GM12878 (cell line): ENCODE measurements at regions not wholly inside any gene's neighbourhood (a gene's known extent, or its start where the extent isn't known, plus 50 kb on each side); places are given as distances from the start of the nearest gene placed in this dataset.

ENCODE experiments used
- ATAC-seq: fragments of 200-7000 bp; cut with Tn5 transposase; 3 replicates; pipeline ENCODE4 v1.9.1; 2020; ENCODE audit warnings: mild to moderate bottlenecking, moderate library complexity
- BruUV-seq: library from RNA; stranded (reverse); fragments of 400-500 nt; replicated peaks from 2 replicates; lab custom pipeline; 2021; lab: Mats Ljungman, UMichigan
- CTCF ChIA-PET: fragments of 300-600 bp; sonication (Branson Sonifier 250); formaldehyde crosslinking; extraction: SDS; loops from one replicate; lab custom pipeline; 2021; ENCODE audit warnings: inconsistent platforms; lab: Yijun Ruan, JAX
- POLR2A ChIA-PET: fragments of 350-600 bp; formaldehyde crosslinking; extraction: SDS; loops from one replicate; lab custom pipeline; 2021; ENCODE audit warnings: inconsistent platforms; lab: Charles Lee
- RAD21 ChIA-PET: fragments of 300-600 bp; sonication (Branson Sonifier 250); formaldehyde crosslinking; loops from one replicate; lab custom pipeline; 2023; ENCODE audit warnings: antibody characterized with exemption; ENCODE audit not compliant: unreplicated experiment; lab: Charles Lee
- SMC1A ChIA-PET: fragments of 300-600 bp; sonication (Branson Sonifier 250); formaldehyde crosslinking; loops from one replicate; lab custom pipeline; 2023; ENCODE audit not compliant: unreplicated experiment, uncharacterized antibody; lab: Charles Lee
- DNase-seq: peaks from one replicate; pipeline ENCODE4 v3.0.0-alpha.2; 2011; ENCODE audit warnings: low read depth, low spot score
- FAIRE-seq: peaks from 3 replicates; lab custom pipeline; 2011; peaks lifted over from hg19 to GRCh38; lab: Jason Lieb, UNC
- H2AFZ ChIP-seq: 2 replicates; pipeline ENCODE4 v1.6.0; 2011; ENCODE audit warnings: low read depth, low read length, control low read depth; ENCODE audit not compliant: control insufficient read depth
- H3K27ac ChIP-seq: 2 replicates; pipeline ENCODE4 v1.5.1; 2011; ENCODE audit warnings: control low read depth; ENCODE audit not compliant: control insufficient read depth, insufficient read depth
- H3K27me3 ChIP-seq, 2 experiments: replicated peaks in 1 of 2; 2 replicates each; pipeline versions ENCODE4 v1.6.0 to v1.6.1; 2011; ENCODE audit warnings: low read length in 1 of 2; ENCODE audit not compliant: control insufficient read depth in 2 of 2, insufficient read depth in 2 of 2
- H3K36me3 ChIP-seq, 2 experiments: 2 replicates each; pipeline ENCODE4 v1.5.1; 2011; ENCODE audit warnings: low read length in 1 of 2; ENCODE audit not compliant: control insufficient read depth in 2 of 2, insufficient read depth in 2 of 2
- H3K4me1 ChIP-seq: 2 replicates; pipeline ENCODE4 v1.6.1; 2011; ENCODE audit warnings: mild to moderate bottlenecking, low read length, moderate library complexity, mixed read lengths; ENCODE audit not compliant: control insufficient read depth, insufficient read depth
- H3K4me2 ChIP-seq: 2 replicates; pipeline ENCODE4 v1.6.0; 2011; ENCODE audit warnings: control low read depth; ENCODE audit not compliant: control insufficient read depth, insufficient read depth
- H3K4me3 ChIP-seq: fragments of 200-600 bp; sonication (generic); 2 replicates; pipeline ENCODE4 v1.5.1; 2016
- H3K79me2 ChIP-seq: 2 replicates; pipeline ENCODE4 v1.6.0; 2011; ENCODE audit warnings: low read length; ENCODE audit not compliant: control insufficient read depth, insufficient read depth
- H3K9ac ChIP-seq: 2 replicates; pipeline ENCODE4 v1.8.0; 2011; ENCODE audit warnings: low read length, control low read depth, mixed read lengths; ENCODE audit not compliant: control insufficient read depth, insufficient read depth
- H3K9me3 ChIP-seq: replicated peaks from 3 replicates; pipeline ENCODE4 v1.5.1; 2011; ENCODE audit warnings: mild to moderate bottlenecking, low read length; ENCODE audit not compliant: control insufficient read depth, insufficient read depth
- H4K20me1 ChIP-seq: 2 replicates; pipeline ENCODE4 v1.6.0; 2011; ENCODE audit not compliant: control insufficient read depth, insufficient read depth
- ATF7 ChIP-seq: fragments of 450-650 bp; IDR thresholded peaks from 2 replicates; pipeline ENCODE4 v1.6.1; 2016; ENCODE audit warnings: low read depth, mild to moderate bottlenecking
- BACH1 ChIP-seq: fragments of 450-650 bp; IDR thresholded peaks from 2 replicates; pipeline ENCODE4 v1.6.1; 2017; ENCODE audit warnings: mild to moderate bottlenecking, borderline replicate concordance
- CHD1 ChIP-seq: IDR thresholded peaks from 2 replicates; pipeline ENCODE4 v1.6.1; 2012; ENCODE audit warnings: low read depth, low read length, improper control_type of control experiment
- NR2C1 ChIP-seq: fragments of 450-650 bp; IDR thresholded peaks from 2 replicates; pipeline ENCODE4 v1.6.1; 2017; ENCODE audit warnings: antibody characterized with exemption, mild to moderate bottlenecking, moderate library complexity
- TARDBP ChIP-seq: IDR thresholded peaks from 2 replicates; pipeline ENCODE4 v1.6.1; 2016; ENCODE audit warnings: borderline replicate concordance
- TBL1XR1 ChIP-seq: IDR thresholded peaks from 2 replicates; pipeline ENCODE4 v1.6.1; 2012; ENCODE audit warnings: low read depth, low read length, improper control_type of control experiment
- ZBTB11 ChIP-seq: fragments of 450-650 bp; formaldehyde crosslinking; IDR thresholded peaks from 2 replicates; pipeline ENCODE4 v1.5.0; 2022; ENCODE audit warnings: mild to moderate bottlenecking, missing genetic modification characterization
- WGBS: methylation state at CpG from one replicate; pipeline ENCODE4 v1.1.6; 2016; ENCODE audit warnings: low lambda C conversion rate; ENCODE audit not compliant: insufficient replicate concordance, insufficient coverage; ENCODE audit errors: missing lambda C conversion rate; 5-methylcytosine and 5-hydroxymethylcytosine counted together
- in situ Hi-C: fragments of 300-500 bp; cut with MboI; formaldehyde crosslinking; loops from 9 replicates; pipeline ENCODE4 v1.14.3; 2018; ENCODE audit warnings: mixed read lengths
- intact Hi-C: fragments of 100-400 bp; cut with micrococcal nuclease; formaldehyde crosslinking; loops from one replicate; pipeline ENCODE4 v1.14.2; 2022; ENCODE audit not compliant: unreplicated experiment

- RAD21 ChIA-PET, result no interaction called here
These were observed 112.6 kb upstream of the AFDN start for GRCh38 chr6:167714152-167714551.

More at GRCh38 chr6:167714152-167714551, 112.6 kb upstream of the AFDN start:
- no peak overlapping the region for H3K4me2 ChIP-seq
- no peak overlapping the region for H3K9ac ChIP-seq
- H3K27me3 ChIP-seq, result peaks cover 0 to 2% of the 10 kb centered on the region in 2 experiments; a peak in 3 of 4 replicates
- intact Hi-C loops (no loop called here), in situ Hi-C loops (no loop called here)
- H3K27ac ChIP-seq, result no peak overlapping the region
- TF ChIP-seq BACH1 (no peak), ZBTB11 (CRISPR knock-in tag) (no peak), CHD1 (no peak), ATF7 (no peak), TARDBP (no peak), TBL1XR1 (no peak), NR2C1 (no peak)
- H3K4me3 ChIP-seq, result no peak overlapping the region
- ChIA-PET CTCF (no interaction called here), SMC1A (no interaction called here), POLR2A (no interaction called here)
- no peak for FAIRE-seq
- no peak overlapping the region for H2AFZ ChIP-seq
- 31% methylated on average over 8 of the region's 8 CpGs for WGBS
- H3K79me2 ChIP-seq, result no peaks in the 10 kb centered on the region
- no peak for DNase-seq
- H4K20me1 ChIP-seq, result no peaks in the 10 kb centered on the region
- no peaks in the 10 kb centered on the region for H3K36me3 ChIP-seq
- BruUV-seq, result no TSS peak
- ATAC-seq, result no peak
- no peaks in the 10 kb centered on the region for H3K9me3 ChIP-seq
- no peaks in the 10 kb centered on the region for H3K4me1 ChIP-seq
